LHCN-M2 (cell line): ENCODE measurements at regions not wholly inside any gene's neighbourhood (a gene's known extent, or its start where the extent isn't known, plus 50 kb on each side); places are given as distances from the start of the nearest gene placed in this dataset.
"Not testable (repeated sequence)": the region's sequence is repeated elsewhere in the genome, so short reads cannot be mapped to it uniquely, and the experiment has no call there.

Source experiments
- DNase-seq: peaks from one replicate; pipeline ENCODE4 v3.0.0-alpha.2; 2012; ENCODE audit warnings: low read depth

- DNase-seq = no peak
Observed at GRCh38 chr5:171710451-171711024, 75.1 kb upstream of the SMIM23 start.

- no peak for DNase-seq
Observed at GRCh38 chr5:171711571-171711970, 74.0 kb upstream of the SMIM23 start.

GRCh38 chr5:171712616-171713015 is 73.0 kb upstream of the SMIM23 start:
- no peak for DNase-seq

DNA sequence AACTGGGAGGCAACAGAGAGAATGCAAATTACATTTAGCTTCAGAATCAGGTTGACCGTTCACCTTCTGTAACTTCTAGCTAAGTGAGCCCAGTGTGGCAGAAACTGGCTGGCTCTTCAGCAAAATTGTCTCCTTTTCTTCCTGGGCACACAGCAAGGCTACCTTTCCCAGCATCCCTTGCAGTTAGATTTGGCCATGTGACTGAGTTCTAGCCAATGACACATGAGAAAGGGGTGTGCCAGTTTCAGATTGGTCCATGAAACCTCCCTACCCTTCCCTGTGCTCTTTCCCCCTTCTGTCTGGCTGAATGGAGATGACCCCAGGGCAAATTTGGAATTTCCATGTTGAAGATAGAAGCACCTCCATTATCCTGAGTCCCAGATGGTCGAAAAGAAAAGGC is 72.5 kb upstream of the SMIM23 start:
- DNase-seq = no peak

DNA sequence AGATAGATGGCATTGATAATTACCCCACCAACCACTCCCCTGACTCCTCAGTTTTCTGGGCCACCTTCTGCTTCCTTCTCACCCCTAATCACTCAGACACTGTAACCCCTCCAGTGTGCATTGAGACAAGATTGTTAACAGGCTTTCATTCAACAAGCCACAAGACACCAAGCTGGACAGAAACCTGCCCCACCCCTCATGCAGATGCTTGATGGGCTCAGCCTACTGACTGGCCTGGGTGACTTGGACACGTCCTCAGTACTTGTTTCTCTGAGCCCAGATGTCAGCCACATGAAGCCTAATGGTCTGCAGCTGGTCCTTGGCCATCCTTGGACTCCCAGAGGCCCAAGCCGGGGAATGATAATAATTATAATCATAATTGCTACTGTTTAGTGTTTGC is 71.4 kb upstream of the SMIM23 start:
- no peak for DNase-seq

- DNase-seq = no peak
Observed at GRCh38 chr5:171714851-171715250, 70.8 kb upstream of the SMIM23 start.

- no peak for DNase-seq
Observed at GRCh38 chr5:171715551-171715950, 70.1 kb upstream of the SMIM23 start.

GRCh38 chr5:171720086-171720485 is 65.5 kb upstream of the SMIM23 start:
- no peak for DNase-seq

DNA sequence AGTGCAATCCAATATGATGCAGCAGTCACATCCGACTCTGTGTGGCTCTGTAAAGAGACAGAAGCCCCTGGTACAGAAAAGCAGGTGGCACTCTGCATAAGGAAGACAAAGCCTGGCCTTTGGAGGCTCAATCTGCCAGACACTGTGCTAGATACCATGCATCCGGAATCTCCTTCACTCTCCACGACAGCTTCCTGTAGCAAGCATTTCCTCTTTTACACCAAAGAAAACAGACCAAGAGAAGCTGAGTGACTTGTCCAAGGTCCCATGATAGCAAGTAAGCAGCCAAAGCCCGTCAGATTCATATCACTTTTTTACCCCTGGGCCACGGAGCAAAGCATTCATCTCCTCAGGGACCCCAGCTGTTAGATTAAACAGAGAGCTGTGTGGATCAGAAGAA is 64.2 kb upstream of the SMIM23 start:
- no peak for DNase-seq

GRCh38 chr5:171724468-171725204 is 61.0 kb upstream of the SMIM23 start:
- no peak for DNase-seq

GRCh38 chr5:171725205-171725601 is 60.4 kb upstream of the SMIM23 start:
- no peak for DNase-seq

DNA sequence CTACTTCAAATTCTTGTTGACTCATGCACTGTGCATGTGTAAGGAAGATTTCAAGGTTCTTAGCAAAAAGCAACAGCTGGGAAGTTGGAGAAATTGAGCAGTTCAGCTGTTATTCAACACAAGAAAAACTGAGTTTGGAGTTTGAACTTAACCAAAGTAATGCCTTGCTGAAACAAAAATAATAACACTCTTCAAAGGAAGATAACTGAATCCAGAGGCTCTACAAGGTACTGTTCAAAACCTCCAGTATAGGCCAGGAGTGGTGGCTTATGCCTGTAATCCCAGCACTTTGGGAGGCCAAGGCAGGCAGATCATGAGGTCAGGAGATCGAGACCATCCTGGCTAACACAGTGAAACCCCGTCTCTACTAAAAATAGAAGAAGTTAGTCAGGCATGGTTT is 58.8 kb upstream of the SMIM23 start:
- not testable (repeated sequence) for DNase-seq

DNA sequence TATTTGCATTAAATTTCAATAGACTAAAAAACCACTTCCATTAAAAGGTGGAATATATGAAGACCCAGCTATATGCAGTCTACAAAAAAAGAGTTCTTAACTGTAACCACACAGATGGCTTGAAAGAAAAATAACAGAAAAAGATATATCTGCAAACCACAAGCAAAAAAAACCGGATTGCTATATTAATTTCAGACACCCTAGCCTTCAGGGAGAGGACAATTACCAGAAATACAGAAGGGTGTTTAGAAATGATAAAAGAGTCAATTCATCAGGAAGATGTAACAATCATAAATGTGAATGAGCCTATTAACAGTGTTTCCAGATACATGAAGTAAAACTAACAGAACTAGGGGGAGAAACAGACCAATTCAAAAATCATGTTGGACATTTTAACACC is 56.9 kb upstream of the SMIM23 start:
- DNase-seq = no peak
